Kidney epithelial cell (primary cell): ENCODE measurements at regions not wholly inside any gene's neighbourhood (a gene's known extent, or its start where the extent isn't known, plus 50 kb on each side); places are given as distances from the start of the nearest gene placed in this dataset.
"Not testable (repeated sequence)": the region's sequence is repeated elsewhere in the genome, so short reads cannot be mapped to it uniquely, and the experiment has no call there.

Source experiments
- DNase-seq: peaks from one replicate; pipeline ENCODE4 v3.0.0-alpha.2; 2010; ENCODE audit warnings: low read depth
- H3K27me3 ChIP-seq: 2 replicates; pipeline ENCODE4 v1.6.0; 2011; ENCODE audit warnings: low read length; ENCODE audit not compliant: control insufficient read depth, insufficient read depth
- H3K36me3 ChIP-seq: 2 replicates; pipeline ENCODE4 v1.5.1; 2011; ENCODE audit warnings: low read length; ENCODE audit not compliant: control insufficient read depth, insufficient read depth
- H3K4me3 ChIP-seq: 2 replicates; pipeline ENCODE4 v1.5.1; 2011; ENCODE audit warnings: low read depth, mild to moderate bottlenecking, control low read depth, low read length
- TF ChIP-seq, protein P1 (sequence below): IDR thresholded peaks from 2 replicates; pipeline ENCODE4 v1.5.1; 2011; ENCODE audit warnings: mild to moderate bottlenecking, moderate library complexity, low read length, control low read depth, inconsistent platforms; ENCODE audit not compliant: insufficient read depth, poor library complexity, severe bottlenecking

DNA sequence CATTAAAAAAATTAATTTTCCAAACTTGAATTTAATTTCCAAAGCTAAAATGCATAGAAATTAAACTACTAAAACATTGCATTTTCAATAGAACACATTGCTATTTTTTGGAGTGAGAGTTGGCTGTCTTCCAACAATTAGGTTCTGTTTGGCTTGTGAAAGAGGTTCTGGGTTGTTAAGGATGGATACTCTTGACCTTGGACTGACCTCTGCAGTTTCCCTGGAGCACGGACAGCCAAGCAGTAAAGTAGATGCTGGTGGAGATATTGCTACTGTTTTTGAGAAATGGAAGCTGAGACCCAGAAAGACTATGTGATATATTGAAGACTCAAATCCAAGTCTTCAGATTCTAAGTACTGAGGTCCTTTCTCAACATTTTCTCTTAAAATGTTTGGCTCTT is 95.9 kb upstream of the CHD6 start:
- Histone ChIP-seq H3K36me3 (no peaks in the 10 kb centered on the region), H3K27me3 (no peaks in the 10 kb centered on the region), H3K4me3 (no peak overlapping the region)
- TF ChIP-seq, protein P1, sequence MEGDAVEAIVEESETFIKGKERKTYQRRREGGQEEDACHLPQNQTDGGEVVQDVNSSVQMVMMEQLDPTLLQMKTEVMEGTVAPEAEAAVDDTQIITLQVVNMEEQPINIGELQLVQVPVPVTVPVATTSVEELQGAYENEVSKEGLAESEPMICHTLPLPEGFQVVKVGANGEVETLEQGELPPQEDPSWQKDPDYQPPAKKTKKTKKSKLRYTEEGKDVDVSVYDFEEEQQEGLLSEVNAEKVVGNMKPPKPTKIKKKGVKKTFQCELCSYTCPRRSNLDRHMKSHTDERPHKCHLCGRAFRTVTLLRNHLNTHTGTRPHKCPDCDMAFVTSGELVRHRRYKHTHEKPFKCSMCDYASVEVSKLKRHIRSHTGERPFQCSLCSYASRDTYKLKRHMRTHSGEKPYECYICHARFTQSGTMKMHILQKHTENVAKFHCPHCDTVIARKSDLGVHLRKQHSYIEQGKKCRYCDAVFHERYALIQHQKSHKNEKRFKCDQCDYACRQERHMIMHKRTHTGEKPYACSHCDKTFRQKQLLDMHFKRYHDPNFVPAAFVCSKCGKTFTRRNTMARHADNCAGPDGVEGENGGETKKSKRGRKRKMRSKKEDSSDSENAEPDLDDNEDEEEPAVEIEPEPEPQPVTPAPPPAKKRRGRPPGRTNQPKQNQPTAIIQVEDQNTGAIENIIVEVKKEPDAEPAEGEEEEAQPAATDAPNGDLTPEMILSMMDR = no peak
- no peak for DNase-seq

DNA sequence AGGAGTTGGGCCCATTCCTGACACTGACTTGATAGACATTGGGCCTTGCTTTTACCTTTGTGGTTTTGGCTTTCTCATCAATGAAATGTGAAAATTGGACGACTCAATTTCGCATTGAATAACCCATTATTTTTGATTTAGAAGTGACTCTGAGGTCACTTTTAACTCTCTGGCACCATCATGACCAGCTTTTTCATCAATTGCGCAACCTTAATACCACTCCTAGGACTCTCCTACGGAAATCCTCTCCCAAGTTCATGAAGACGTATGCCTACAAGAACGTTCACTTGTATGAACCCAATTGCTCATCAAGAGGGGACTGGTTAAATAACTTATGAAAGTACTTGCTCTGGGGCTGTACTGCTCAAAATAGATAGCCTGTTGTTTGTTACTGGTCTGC is 86.7 kb upstream of the CHD6 start:
- Histone ChIP-seq H3K4me3 (no peak overlapping the region), H3K27me3 (no peaks in the 10 kb centered on the region), H3K36me3 (no peaks in the 10 kb centered on the region)
- TF ChIP-seq, protein P1 = no peak
- DNase-seq = no peak

DNA sequence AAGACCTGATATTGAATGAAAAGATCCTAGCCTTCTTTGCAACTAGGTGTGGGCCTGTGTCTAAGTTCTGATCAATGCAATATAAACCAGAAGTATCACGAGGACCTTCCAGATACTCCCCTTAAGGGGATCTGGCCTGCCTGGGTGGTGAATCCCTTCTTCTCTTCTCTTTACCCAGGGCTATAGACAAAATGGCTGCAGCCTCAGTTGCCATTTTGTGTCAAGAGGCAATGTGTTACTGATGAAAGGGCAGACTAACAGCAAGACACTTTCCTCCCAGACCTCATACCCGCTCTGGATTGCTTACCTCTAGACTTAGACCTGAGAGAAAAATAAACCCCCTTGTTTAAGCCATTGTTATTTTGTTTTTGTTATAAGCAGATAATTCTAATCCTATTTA is 84.5 kb upstream of the CHD6 start:
- no peak overlapping the region for H3K4me3 ChIP-seq
- DNase-seq = no peak
- TF ChIP-seq, protein P1 = no peak
- H3K27me3 ChIP-seq = no peaks in the 10 kb centered on the region
- H3K36me3 ChIP-seq = no peaks in the 10 kb centered on the region

DNA sequence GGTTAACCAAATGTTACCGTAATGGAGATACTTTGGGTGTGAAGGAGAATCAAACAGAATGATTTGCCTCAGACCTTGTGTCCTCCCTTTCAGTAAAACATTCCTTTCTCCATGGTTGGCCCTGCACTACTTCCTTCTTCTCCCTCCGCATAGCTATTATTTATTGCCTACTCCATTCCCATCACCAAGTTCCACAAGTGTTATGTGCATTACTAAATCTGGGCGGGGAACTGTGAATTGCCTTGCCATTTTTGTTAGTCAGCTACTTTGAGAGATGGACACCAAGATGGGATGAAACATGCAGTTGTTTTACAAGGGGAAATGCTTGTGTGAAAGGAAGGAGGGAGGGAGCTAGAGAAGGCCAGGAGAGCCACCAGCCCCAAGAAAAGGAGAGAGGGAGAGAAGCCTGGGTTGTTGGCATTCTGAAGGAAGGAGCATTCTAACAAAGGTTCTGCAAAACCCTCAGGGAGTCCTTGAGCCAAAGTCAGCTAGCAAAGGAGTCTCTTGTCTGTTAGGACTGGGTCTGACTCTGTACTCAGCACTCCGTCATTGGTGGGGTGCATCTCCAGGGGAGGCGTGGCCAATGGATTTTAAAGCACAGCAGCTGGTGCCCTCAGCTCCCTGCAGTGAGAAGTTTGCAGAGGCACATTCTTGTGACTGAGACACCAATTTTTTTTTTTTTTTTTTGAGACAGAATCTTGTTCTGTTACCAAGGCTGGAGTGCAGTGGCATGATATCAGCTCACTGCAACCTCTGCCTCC is 83.6 kb upstream of the CHD6 start:
- DNase-seq = no peak
- Histone ChIP-seq H3K4me3 (no peak overlapping the region), H3K36me3 (no peaks in the 10 kb centered on the region), H3K27me3 (no peaks in the 10 kb centered on the region)
- TF ChIP-seq, protein P1 = no peak

DNA sequence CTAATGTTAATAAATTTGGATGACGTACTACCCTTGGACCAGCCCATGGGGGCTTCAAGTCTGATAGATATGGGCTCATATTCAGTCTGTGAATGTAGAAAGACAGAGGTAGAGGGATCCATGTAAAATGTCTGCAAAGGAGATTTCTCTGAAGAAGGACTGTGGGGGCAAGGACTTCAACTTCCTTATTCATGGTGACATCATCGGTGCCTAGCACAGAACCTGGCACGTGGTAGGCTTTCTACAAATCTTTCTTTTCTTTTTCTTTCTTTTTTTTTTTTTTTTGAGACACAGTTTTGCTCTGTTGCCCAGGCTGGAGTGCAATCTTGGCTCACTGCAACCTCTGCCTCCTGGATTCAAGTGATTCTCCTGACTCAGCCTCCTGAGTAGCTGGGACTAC is 81.5 kb upstream of the CHD6 start:
- H3K27me3 ChIP-seq, H3K36me3 ChIP-seq, H3K4me3 ChIP-seq, DNase-seq: not testable (repeated sequence)

DNA sequence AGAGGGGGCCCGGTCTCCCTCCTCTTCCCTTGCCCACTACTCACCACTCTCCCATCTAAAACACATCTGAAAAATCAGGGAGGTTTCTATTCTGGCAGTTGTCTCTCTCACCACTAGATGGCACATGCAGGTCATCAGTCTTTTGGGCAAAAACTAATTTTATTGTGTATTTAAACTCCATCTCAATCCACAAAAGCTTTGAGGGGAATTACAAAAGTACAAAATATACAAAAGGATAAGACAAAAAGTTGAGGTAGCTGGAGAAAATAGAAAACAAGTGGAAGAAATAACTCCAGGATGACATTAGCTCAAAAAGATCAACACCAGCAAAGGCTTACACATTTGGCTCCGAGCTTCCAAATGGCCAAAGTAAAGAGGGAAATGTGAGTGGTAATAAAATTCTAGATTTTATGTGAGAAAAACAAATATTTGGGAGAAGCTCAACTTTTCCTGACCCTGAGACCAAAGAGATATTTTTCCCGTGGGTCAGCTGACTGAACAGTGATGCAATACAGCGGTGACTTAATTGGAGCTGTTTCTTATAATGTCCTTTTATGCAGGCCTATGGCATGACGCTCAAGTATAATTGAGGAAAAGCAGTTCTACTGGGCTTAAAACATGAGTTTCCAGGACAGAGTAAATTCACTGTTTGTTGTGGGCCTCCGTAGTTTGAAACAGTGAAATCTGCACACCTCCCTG is 79.8 kb upstream of the CHD6 start:
- H3K27me3 ChIP-seq = no peaks in the 10 kb centered on the region
- DNase-seq = no peak
- TF ChIP-seq, protein P1 = peak; percentile 89
- no peaks in the 10 kb centered on the region for H3K36me3 ChIP-seq
- no peak overlapping the region for H3K4me3 ChIP-seq
